ENCODE measurements at regions not wholly inside any gene's neighbourhood (a gene's known extent, or its start where the extent isn't known, plus 50 kb on each side); places are given as distances from the start of the nearest gene placed in this dataset.

DNA sequence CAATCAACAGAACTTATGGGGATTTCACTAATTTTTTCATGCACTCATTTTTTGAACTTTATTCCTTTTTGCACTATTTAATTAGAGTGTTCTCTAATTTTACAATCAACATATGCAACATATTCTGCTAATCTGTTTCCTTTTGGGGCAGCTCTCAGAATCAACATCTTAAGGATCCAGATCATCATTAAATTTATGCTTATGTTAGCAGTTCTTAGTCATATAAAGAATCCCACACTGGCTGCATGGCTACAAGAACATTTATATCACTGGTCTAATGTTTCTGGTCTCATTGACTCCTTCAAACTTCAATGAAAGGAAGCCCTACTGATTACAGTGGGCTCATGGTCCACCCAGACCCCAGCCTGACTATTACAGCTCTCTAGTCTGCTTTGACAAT, 245.2 kb downstream of the RBM26 start:
- TF ChIP-seq, protein P1, sequence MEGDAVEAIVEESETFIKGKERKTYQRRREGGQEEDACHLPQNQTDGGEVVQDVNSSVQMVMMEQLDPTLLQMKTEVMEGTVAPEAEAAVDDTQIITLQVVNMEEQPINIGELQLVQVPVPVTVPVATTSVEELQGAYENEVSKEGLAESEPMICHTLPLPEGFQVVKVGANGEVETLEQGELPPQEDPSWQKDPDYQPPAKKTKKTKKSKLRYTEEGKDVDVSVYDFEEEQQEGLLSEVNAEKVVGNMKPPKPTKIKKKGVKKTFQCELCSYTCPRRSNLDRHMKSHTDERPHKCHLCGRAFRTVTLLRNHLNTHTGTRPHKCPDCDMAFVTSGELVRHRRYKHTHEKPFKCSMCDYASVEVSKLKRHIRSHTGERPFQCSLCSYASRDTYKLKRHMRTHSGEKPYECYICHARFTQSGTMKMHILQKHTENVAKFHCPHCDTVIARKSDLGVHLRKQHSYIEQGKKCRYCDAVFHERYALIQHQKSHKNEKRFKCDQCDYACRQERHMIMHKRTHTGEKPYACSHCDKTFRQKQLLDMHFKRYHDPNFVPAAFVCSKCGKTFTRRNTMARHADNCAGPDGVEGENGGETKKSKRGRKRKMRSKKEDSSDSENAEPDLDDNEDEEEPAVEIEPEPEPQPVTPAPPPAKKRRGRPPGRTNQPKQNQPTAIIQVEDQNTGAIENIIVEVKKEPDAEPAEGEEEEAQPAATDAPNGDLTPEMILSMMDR (IDR thresholded peaks at IDR 0.05), result no peak
- no peak for TF ChIP-seq POLR2A (IDR thresholded peaks at IDR 0.05)
